AG10803 (cell line): ENCODE measurements at regions not wholly inside any gene's neighbourhood (a gene's known extent, or its start where the extent isn't known, plus 50 kb on each side); places are given as distances from the start of the nearest gene placed in this dataset.

Experiments used
- DNase-seq: peaks from one replicate; pipeline ENCODE4 v3.0.0; 2010; ENCODE audit warnings: low read depth
- H3K4me3 ChIP-seq: 2 replicates; pipeline ENCODE4 v1.5.1; 2011; ENCODE audit warnings: mild to moderate bottlenecking, low read length, control low read depth
- CTCF ChIP-seq: conservative IDR thresholded peaks from 2 replicates; pipeline ENCODE4 v1.5.1; 2011; ENCODE audit warnings: mild to moderate bottlenecking, low read length, control low read depth, inconsistent platforms

GRCh38 chr7:88429382-88429781, 122.7 kb upstream of the STEAP4 start:
- TF ChIP-seq CTCF: no peak
- H3K4me3 ChIP-seq: no peak overlapping the region
- DNase-seq: no peak

GRCh38 chr7:88402529-88402928, 95.8 kb upstream of the STEAP4 start:
- no peak for TF ChIP-seq CTCF
- no peak for DNase-seq
- no peak overlapping the region for H3K4me3 ChIP-seq

GRCh38 chr7:88401009-88401623, 94.4 kb upstream of the STEAP4 start:
- TF ChIP-seq CTCF: peak; percentile 38
- DNase-seq: no peak
- H3K4me3 ChIP-seq: no peak overlapping the region

- DNase-seq: no peak
- no peak for TF ChIP-seq CTCF
- no peak overlapping the region for H3K4me3 ChIP-seq
Measured at GRCh38 chr7:88399696-88400240, 93.1 kb upstream of the STEAP4 start.

- no peak overlapping the region for H3K4me3 ChIP-seq
- DNase-seq: no peak
- no peak for TF ChIP-seq CTCF
Measured at GRCh38 chr7:88399036-88399435, 92.3 kb upstream of the STEAP4 start.

GRCh38 chr7:88398459-88398858, 91.8 kb upstream of the STEAP4 start:
- H3K4me3 ChIP-seq: no peak overlapping the region
- no peak for DNase-seq
- no peak for TF ChIP-seq CTCF

- no peak for DNase-seq
- H3K4me3 ChIP-seq: no peak overlapping the region
- no peak for TF ChIP-seq CTCF
Measured at GRCh38 chr7:88396948-88397322, 90.2 kb upstream of the STEAP4 start.
